DND-41 (cell line): ENCODE measurements at regions not wholly inside any gene's neighbourhood (a gene's known extent, or its start where the extent isn't known, plus 50 kb on each side); places are given as distances from the start of the nearest gene placed in this dataset.

Experiments
- CTCF ChIP-seq: IDR thresholded peaks from 2 replicates; pipeline ENCODE4 v1.5.1; 2012; ENCODE audit warnings: borderline replicate concordance, low read length, moderate library complexity, mild to moderate bottlenecking; ENCODE audit not compliant: poor library complexity, severe bottlenecking; ENCODE audit errors: extremely low read depth
- EZH2 ChIP-seq: IDR thresholded peaks from 3 replicates; pipeline ENCODE4 v1.6.1; 2012; ENCODE audit warnings: borderline replicate concordance, low read depth, mild to moderate bottlenecking, moderate library complexity, low read length, inconsistent platforms; ENCODE audit not compliant: severe bottlenecking

GRCh38 chr11:134557571-134558257, 145.7 kb upstream of the B3GAT1 start:
- peak; percentile 36 for TF ChIP-seq CTCF
- no peak for TF ChIP-seq EZH2
